Renal pelvis (tissue), 1 donor: ENCODE measurements at regions not wholly inside any gene's neighbourhood (a gene's known extent, or its start where the extent isn't known, plus 50 kb on each side); places are given as distances from the start of the nearest gene placed in this dataset.

Experiments used
- DNase-seq: peaks from one replicate; pipeline ENCODE4 v3.0.0-alpha.2; 2013

GRCh38 chr3:130260918-130261317, 84.6 kb upstream of the COL6A5 start:
- DNase-seq = no peak

GRCh38 chr3:130263708-130264107, 81.8 kb upstream of the COL6A5 start:
- DNase-seq = no peak

GRCh38 chr3:130266817-130267216, 78.7 kb upstream of the COL6A5 start:
- no peak for DNase-seq

GRCh38 chr3:130276203-130276803, 69.2 kb upstream of the COL6A5 start:
- peak; percentile 52 for DNase-seq

GRCh38 chr3:130288670-130289069, 56.8 kb upstream of the COL6A5 start:
- no peak for DNase-seq

- DNase-seq = no peak
Measured at GRCh38 chr3:130291148-130291547, 54.3 kb upstream of the COL6A5 start.

GRCh38 chr3:130293247-130293646, 52.2 kb upstream of the COL6A5 start:
- DNase-seq = no peak
